Upper lobe of left lung (tissue), 4 donors: ENCODE measurements at regions not wholly inside any gene's neighbourhood (a gene's known extent, or its start where the extent isn't known, plus 50 kb on each side); places are given as distances from the start of the nearest gene placed in this dataset.

Experiments
- CTCF ChIP-seq, 6 experiments: fragments of 450-650 bp in 4 of 6; fragments of 200-600 bp in 2 of 6; sonication (generic) in 2 of 6; IDR thresholded peaks; one replicate each; pipeline ENCODE4 v1.5.1; 2016 to 2019; ENCODE audit warnings: antibody characterized with exemption in 6 of 6
- POLR2A ChIP-seq, 4 donors: fragments of 450-650 bp; IDR thresholded peaks; one replicate each; pipeline ENCODE4 v1.5.1; 2016 to 2017; ENCODE audit warnings: antibody characterized with exemption in 4 of 4, mild to moderate bottlenecking in 2 of 4
- POLR2AphosphoS5 ChIP-seq, 2 donors: sonication (generic); formaldehyde crosslinking; IDR thresholded peaks; one replicate each; pipeline ENCODE4 v1.5.1; 2017; ENCODE audit warnings: antibody characterized with exemption in 2 of 2

- TF ChIP-seq CTCF (IDR thresholded peaks at IDR 0.05) = no peak
- TF ChIP-seq POLR2A (IDR thresholded peaks at IDR 0.05) = no peak
- no peak for TF ChIP-seq POLR2AphosphoS5 (IDR thresholded peaks at IDR 0.05)
Observed at GRCh38 chr15:70596354-70597055, 166.9 kb downstream of the UACA start.
